Chondrocyte (in vitro differentiated cells): ENCODE measurements at regions not wholly inside any gene's neighbourhood (a gene's known extent, or its start where the extent isn't known, plus 50 kb on each side); places are given as distances from the start of the nearest gene placed in this dataset.

Source experiments
- DNase-seq: peaks from one replicate; pipeline ENCODE4 v3.0.0; 2021; ENCODE audit warnings: mixed read lengths, low spot score
- H3K27ac Mint-ChIP-seq: one replicate; pipeline ENCODE4 v1.8.0; 2021; ENCODE audit warnings: mild to moderate bottlenecking, moderate library complexity, mixed read lengths; ENCODE audit not compliant: unreplicated experiment
- H3K27me3 Mint-ChIP-seq: 2 replicates; pipeline ENCODE4 v1.8.0; 2021; ENCODE audit warnings: low read depth, mixed read lengths
- H3K36me3 Mint-ChIP-seq: 2 replicates; pipeline ENCODE4 v1.8.0; 2021; ENCODE audit warnings: low read depth, mixed read lengths
- H3K4me1 Mint-ChIP-seq: 2 replicates; pipeline ENCODE4 v1.8.0; 2021; ENCODE audit warnings: low read depth, mild to moderate bottlenecking, mixed read lengths
- H3K4me3 Mint-ChIP-seq: one replicate; pipeline ENCODE4 v1.8.0; 2021; ENCODE audit warnings: mild to moderate bottlenecking, moderate library complexity, mixed read lengths; ENCODE audit not compliant: unreplicated experiment
- H3K9me3 Mint-ChIP-seq: 2 replicates; pipeline ENCODE4 v1.8.0; 2021; ENCODE audit warnings: low read depth, mixed read lengths
- CTCF ChIP-seq: fragments of 200-600 bp; sonication (generic); IDR thresholded peaks from 2 replicates; pipeline ENCODE4 v1.5.0; 2021; ENCODE audit warnings: antibody characterized with exemption, mild to moderate bottlenecking, moderate library complexity

GRCh38 chr18:77772177-77772576 is 522.5 kb downstream of the GALR1 start:
- Mint-ChIP-seq H3K4me1 (no peaks in the 10 kb centered on the region), H3K9me3 (peaks cover 2% of the 10 kb centered on the region), H3K27me3 (no peaks in the 10 kb centered on the region), H3K27ac (no peak overlapping the region), H3K4me3 (no peak overlapping the region), H3K36me3 (no peaks in the 10 kb centered on the region)
- no peak for TF ChIP-seq CTCF
- DNase-seq, result no peak

GRCh38 chr18:77776104-77776503 is 526.5 kb downstream of the GALR1 start:
- TF ChIP-seq CTCF, result no peak
- Mint-ChIP-seq H3K4me3 (no peak overlapping the region), H3K36me3 (no peaks in the 10 kb centered on the region), H3K27ac (no peak overlapping the region), H3K27me3 (no peaks in the 10 kb centered on the region), H3K9me3 (peaks cover 5% of the 10 kb centered on the region), H3K4me1 (no peaks in the 10 kb centered on the region)
- DNase-seq, result no peak

- Mint-ChIP-seq H3K4me1 (no peaks in the 10 kb centered on the region), H3K27me3 (no peaks in the 10 kb centered on the region), H3K4me3 (no peak overlapping the region), H3K27ac (no peak overlapping the region), H3K9me3 (peaks cover 5% of the 10 kb centered on the region), H3K36me3 (no peaks in the 10 kb centered on the region)
- no peak for TF ChIP-seq CTCF
- DNase-seq, result no peak
Observed at GRCh38 chr18:77777163-77777562, 527.5 kb downstream of the GALR1 start.

GRCh38 chr18:77784759-77785379 is 535.2 kb downstream of the GALR1 start:
- no peaks in the 10 kb centered on the region for H3K27me3 Mint-ChIP-seq
- no peak overlapping the region for H3K27ac Mint-ChIP-seq
- no peak for TF ChIP-seq CTCF
- peaks cover 7% of the 10 kb centered on the region for H3K9me3 Mint-ChIP-seq
- DNase-seq, result no peak
- no peak overlapping the region for H3K4me3 Mint-ChIP-seq
- H3K4me1 Mint-ChIP-seq, result no peaks in the 10 kb centered on the region
- no peaks in the 10 kb centered on the region for H3K36me3 Mint-ChIP-seq

- Mint-ChIP-seq H3K36me3 (no peaks in the 10 kb centered on the region), H3K27me3 (no peaks in the 10 kb centered on the region), H3K4me1 (no peaks in the 10 kb centered on the region), H3K4me3 (no peak overlapping the region), H3K9me3 (peaks cover 7% of the 10 kb centered on the region), H3K27ac (no peak overlapping the region)
- no peak for DNase-seq
- no peak for TF ChIP-seq CTCF
Observed at GRCh38 chr18:77785415-77785975, 535.8 kb downstream of the GALR1 start.
